Hematopoietic multipotent progenitor cell treated with erythropoietin and hydrocortisone succinate and interleukin-3 and kit ligand, for 17 days (in vitro differentiated cells): ENCODE measurements at regions not wholly inside any gene's neighbourhood (a gene's known extent, or its start where the extent isn't known, plus 50 kb on each side); places are given as distances from the start of the nearest gene placed in this dataset.
"Not testable (repeated sequence)": the region's sequence is repeated elsewhere in the genome, so short reads cannot be mapped to it uniquely, and the experiment has no call there.

ENCODE experiments used
- DNase-seq: peaks from one replicate; pipeline ENCODE4 v3.0.0-alpha.2; 2015; ENCODE audit warnings: low spot score

GRCh38 chr3:143175940-143176894 is 56.6 kb downstream of the CHST2 start:
- not testable (repeated sequence) for DNase-seq

- peak; percentile 17 for DNase-seq
Observed at GRCh38 chr3:143177965-143178364, 58.4 kb downstream of the CHST2 start.

- not testable (repeated sequence) for DNase-seq
Observed at GRCh38 chr3:143178775-143179548, 59.4 kb downstream of the CHST2 start.

GRCh38 chr3:143179603-143180002 is 60.0 kb downstream of the CHST2 start:
- DNase-seq = no peak

GRCh38 chr3:143180860-143181259 is 61.3 kb downstream of the CHST2 start:
- DNase-seq = not testable (repeated sequence)

GRCh38 chr3:143181977-143182376 is 62.4 kb downstream of the CHST2 start:
- DNase-seq = not testable (repeated sequence)

GRCh38 chr3:143182866-143183664 is 63.5 kb downstream of the CHST2 start:
- no peak for DNase-seq

GRCh38 chr3:143183665-143183964 is 64.0 kb downstream of the CHST2 start:
- peak; percentile 24 for DNase-seq

GRCh38 chr3:143184099-143184498 is 64.5 kb downstream of the CHST2 start:
- DNase-seq = no peak

GRCh38 chr3:143185401-143185800 is 65.8 kb downstream of the CHST2 start:
- DNase-seq = no peak

GRCh38 chr3:143187111-143187510 is 67.5 kb downstream of the CHST2 start:
- no peak for DNase-seq

- DNase-seq = no peak
Observed at GRCh38 chr3:143188881-143189280, 69.3 kb downstream of the CHST2 start.

- DNase-seq = no peak
Observed at GRCh38 chr3:143190101-143190500, 70.5 kb downstream of the CHST2 start.

GRCh38 chr3:143192193-143192592 is 72.6 kb downstream of the CHST2 start:
- DNase-seq = no peak

- no peak for DNase-seq
Observed at GRCh38 chr3:143200001-143200924, 80.7 kb downstream of the CHST2 start.

- DNase-seq = no peak
Observed at GRCh38 chr3:143201045-143201444, 81.5 kb downstream of the CHST2 start.

GRCh38 chr3:143201870-143202752 is 82.5 kb downstream of the CHST2 start:
- DNase-seq = no peak

- DNase-seq = no peak
Observed at GRCh38 chr3:143203142-143203541, 83.6 kb downstream of the CHST2 start.

- no peak for DNase-seq
Observed at GRCh38 chr3:143203848-143204247, 84.3 kb downstream of the CHST2 start.

- DNase-seq = no peak
Observed at GRCh38 chr3:143206955-143207337, 87.4 kb downstream of the CHST2 start.
